ENCODE measurements at regions not wholly inside any gene's neighbourhood (a gene's known extent, or its start where the extent isn't known, plus 50 kb on each side); places are given as distances from the start of the nearest gene placed in this dataset.
A peak's percentile ranks its signal among the peaks of the same experiment; 100 is the strongest.

DNA sequence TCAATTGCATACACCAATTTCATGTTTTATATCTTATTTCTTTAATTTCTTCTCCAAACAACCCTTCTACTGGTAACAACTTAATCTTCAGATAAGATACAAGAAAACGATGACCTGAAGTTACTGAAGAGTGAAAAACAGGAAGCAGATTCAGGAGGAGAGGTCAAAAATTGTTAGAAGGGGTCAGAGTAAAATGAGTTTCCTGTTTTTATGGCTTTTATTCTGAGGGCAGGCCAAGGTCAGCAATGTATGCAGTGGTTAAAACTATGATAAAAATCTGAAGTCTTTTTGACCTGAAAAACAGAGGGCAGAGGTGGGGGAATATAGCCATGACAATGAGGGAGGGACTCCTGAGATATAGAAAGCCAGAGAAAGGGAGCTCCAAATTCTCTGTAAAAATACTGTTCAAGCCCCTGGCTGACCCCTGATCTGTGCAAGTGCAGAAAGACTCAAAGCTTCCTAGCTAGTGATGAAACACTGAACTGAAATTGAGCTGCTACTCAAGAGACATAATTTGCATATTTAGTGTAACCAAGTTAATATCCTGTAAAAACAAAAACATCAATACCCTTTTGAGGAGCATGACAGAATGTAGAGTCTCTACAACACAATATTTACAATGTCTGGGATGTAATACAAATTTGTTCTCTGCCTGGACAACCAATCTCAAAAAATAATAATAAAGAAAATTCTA lies 514.3 kb upstream of the SEL1L start:
- DNase-seq = no peak

DNA sequence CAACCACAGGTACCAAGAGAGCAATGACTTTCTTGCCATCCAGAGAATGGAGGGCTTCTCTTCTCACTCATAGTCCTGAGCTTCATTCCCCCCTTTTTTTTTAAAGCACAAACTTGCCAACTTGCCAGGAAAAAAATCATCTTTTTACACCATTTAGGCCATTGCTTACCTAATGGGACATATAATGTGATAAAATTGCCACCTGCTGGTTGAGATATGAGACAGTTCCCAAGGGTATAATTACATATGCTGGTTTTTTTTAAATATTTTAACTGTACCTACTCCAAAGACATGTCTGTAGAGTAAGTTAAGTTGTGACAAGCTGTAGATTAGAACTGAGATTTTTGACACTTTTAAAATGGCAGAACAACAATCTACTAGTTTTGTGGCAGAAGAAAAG lies 519.1 kb upstream of the SEL1L start:
- DNase-seq = no peak

DNA sequence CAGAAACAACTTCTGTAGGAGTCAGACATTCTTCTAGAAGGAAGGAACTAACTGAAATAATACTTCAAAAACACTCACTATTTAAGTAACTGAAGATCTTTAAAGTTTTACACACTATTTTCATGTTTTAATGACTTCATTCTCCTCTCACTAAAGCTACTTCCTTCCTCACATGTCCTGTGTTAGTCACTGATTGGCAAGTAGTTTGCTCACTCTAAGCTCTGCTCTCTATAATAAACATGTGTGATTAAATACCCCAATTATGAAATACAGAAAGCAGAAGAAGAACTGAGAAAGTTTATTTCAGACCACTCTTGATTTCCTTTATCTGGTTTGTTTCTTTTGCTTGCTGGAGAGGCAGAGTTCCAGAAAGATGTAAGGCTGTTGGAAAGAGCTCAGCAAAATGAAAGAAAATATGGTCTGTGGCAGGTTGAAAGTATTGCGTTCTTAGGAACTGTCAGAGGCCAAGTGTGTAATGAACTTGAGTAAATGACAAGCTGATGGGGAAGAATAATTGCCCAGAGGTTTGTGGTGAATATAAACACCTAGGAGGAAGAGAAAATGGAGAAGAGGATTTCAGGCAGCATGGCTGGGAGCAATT lies 522.0 kb upstream of the SEL1L start:
- no peak for DNase-seq

DNA sequence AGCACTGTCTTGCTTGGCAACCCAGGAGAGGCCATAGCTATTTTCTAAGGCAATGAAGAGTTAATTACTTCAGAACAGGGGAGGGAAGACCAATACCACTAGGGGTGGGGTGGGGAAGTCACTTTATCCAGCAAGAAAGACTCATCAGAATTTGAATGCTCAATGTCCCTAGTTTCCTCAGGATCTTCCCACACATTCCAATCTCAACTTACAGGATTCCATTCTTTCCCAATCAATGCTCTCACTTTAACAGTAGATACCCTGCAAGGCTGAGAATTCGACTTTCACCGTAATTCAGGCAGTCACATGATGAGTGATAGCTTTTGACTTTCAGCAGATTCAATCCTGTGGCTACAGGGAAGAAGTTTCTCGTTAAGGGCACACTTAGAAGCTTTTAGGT lies 526.6 kb upstream of the SEL1L start:
- no peak for DNase-seq

DNA sequence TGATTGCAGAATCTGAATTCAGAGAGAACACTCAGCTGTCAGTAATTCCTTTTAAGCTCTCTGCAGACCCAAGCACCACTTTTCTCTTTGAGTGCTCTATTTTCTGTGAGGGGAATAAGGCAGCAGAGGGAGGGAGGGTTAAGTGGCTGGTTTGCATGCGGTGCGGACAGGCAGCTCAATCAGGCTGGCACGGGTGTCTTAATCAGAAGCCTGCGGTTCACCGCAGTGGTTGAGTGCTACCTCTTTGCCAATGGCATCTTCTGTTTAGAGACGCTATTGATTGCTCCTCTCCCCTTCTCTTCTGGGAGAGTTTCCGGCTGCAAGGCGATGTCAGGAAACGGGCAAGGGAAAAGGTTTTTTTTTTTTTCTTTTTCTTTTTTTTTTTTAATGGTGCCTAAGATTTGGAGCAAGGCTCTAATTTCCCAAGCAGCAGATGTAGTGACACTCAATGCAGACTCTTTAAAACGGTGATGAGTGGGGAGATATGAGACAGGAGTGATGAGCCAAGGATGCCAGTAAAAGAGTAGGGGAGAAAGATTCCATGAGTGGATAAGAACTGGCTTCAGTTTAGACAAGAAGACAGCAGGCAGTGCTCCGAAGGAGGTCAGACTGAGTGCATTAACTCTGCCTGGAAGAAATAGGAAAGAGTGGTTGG lies 533.7 kb upstream of the SEL1L start:
- DNase-seq = no peak

DNA sequence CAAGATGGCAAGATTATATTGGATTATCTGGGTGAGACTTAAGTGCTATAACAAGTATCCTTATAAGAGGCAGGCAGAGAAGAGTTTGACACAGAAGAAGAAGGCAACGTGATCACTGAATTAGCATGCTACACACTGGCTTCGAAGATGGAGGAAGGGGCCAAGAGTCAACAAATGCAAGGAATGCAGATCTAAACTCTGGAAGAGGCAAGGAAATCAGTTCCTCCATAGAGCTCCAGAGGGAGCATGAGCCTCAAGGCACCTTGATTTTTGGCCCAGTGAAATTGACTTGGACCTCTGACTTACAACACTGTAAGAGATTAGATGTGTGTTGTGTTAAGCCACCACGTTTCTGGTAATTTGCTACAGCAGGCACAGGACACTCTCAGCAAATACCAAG lies 536.4 kb upstream of the SEL1L start:
- DNase-seq = no peak

DNA sequence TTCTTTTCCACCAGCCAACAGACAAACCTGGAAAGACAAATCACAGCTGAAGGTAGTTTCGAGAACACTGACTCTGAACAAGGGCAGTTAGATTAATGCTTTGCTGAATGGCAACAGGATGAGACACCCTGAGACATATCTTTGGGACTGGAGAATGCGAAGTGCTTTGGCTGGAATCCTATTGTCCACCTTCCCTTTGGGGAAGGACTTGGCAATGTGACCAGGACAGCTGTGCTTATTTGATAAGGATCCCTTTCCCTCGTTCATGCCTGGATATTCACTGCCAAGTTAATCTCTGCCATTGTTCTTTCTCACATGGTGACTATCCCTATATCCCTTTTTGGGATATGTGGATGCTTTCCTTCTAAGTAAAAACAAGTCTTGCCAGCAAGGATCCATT lies 537.1 kb upstream of the SEL1L start:
- no peak for DNase-seq

DNA sequence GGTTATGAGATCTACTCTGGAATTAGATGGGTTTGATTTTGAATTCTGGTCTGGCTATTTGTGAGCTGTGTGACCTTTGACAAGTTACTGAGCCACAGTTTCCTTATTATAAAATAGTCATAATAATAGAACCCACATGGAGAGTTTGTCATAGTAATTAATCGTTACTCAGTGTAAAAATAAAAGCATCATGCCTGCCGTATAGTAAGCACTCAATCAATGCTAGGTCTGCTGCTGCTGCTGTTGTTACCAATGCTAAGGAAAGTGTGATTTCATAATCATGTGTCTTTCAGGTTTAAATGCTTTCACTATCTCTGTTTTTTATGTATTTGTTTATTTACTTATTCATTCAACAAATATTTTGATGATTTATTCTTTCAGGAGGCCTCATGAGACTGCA lies 539.9 kb upstream of the SEL1L start:
- DNase-seq = no peak

DNA sequence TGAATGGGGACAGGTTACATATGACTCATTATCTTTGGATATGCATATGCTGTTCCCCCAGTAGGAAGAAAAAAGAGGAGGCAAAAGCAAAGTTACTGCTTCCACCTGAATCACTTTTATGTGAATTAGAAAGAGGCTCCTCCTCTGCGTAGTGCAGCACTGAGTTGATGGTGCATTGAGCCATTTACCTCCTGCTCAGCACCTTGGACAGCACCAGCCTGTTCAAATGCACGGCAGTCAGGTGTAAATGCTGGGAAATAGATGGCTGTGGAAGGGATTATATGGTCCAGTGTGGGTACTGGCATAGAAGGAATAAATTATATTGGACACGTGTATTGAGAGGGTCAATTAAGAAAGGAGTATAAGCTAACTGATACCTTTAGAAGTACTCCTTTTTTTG lies 541.9 kb upstream of the SEL1L start:
- peak; percentile 77 for DNase-seq

DNA sequence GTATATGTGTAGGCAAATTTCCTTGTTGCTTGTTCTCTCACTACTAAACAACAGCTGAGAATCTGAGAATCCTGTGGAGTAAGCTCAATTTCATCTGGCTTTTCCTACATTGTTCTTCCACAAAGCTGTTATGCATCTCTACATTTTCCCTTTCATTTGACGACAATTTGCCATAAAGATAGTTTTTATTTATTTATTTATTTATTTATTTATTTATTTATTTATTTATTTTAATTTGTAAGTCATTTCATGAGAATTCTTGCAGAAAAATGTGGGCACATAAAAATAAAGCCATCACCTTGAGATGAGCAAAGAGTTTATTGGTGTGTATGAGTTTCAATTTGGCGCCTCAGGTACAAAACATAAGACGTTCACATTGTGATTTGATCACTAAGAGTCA lies 545.9 kb upstream of the SEL1L start:
- DNase-seq = no peak

DNA sequence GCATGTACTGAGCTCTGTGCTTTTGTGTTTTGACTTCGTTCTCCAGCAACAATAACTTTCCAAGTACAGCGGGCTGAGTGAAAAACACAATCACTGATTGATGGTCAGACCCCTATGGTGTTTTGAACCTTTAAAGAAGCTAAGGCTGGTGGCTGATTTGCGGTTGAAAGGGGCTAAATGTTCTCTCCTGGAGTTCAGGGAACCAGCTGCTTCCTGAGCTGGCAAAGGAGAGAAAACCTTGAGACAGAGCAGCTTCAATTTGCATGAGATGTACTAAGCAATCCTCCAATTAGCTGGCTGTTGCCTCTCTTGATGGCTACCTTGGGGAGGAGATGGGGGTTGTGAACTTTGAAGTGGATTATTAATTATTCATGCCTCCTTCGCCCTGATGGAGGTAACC lies 546.7 kb upstream of the SEL1L start:
- DNase-seq = no peak

DNA sequence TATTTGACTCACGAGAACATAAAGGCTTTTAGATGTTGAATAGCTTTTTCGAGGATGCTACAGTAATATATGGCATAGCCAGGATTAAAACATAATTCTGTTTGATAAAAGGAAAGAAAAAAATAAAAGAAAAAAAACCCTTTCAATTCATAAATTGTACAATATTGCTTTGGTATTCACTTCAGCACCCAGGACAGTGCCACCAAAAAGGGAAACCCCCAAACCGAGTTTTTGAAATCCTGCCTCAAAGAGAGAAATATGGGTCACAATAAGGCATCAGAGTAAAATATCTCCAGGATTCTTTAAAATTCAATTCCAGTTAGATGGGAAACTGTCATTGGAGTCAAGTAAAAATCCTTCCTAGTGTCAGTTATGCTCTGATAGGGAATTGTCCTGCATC lies 551.2 kb upstream of the SEL1L start:
- DNase-seq = no peak

DNA sequence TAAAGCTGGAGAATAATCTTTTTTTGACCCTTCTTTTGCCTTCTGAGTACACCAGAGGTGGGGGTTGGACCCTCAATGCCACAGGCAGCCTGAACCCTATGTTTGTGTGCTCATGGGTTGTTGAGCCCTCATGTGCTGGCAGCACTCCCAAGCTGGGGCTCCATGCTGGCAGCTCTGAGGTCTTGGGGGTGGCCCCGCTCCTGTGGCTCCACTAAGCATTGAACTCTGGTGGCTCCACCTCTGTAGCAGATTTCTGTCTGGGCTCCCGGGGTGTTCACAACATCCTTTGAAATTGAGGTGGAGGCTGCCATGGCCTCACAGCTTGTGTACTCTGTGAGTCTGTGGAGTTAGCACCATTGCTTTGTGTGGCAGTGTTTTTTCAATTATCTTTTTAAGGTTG lies 557.4 kb upstream of the SEL1L start:
- no peak for DNase-seq

DNA sequence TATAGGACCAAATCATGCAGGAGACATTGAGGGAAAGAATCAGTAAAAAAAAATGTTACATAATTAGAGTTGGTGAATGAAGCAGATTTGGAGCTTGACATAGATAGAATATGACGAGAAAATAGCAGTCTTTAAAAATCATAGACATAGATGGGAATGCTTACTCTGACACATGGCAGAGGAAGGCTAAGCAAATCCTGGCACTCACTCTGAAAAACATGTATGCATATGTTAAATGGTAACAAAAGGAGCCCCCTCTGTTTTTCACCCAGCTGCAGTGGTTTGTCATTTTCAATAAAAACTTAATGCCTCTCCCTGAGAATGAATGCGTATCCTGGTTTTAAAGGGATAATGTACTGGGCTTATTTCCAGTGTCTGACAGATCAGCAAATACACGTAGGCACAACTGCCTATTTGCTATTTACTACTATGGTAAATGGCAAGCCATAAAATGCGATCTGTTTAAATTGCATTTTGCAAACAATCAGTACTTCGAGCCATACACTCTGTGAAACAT lies 561.2 kb upstream of the SEL1L start:
- DNase-seq = no peak

DNA sequence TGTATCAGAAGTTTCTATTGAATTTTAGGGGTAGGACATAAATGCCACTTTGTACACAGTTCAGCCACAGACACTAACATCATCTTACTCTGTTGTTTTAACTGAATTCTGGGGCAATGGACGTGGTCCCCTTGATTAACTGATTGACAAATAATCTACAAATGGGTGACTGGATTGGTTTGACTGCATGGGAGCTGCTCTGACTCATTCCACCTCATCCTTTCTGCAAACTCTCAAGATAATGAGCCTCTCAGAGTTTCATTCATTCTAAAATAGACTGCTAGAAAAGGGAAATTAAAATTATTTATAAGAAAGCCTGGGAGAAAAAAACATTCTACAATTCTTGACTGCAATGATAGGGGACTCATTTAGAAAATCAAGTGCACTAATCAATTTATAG lies 570.4 kb upstream of the SEL1L start:
- no peak for DNase-seq

DNA sequence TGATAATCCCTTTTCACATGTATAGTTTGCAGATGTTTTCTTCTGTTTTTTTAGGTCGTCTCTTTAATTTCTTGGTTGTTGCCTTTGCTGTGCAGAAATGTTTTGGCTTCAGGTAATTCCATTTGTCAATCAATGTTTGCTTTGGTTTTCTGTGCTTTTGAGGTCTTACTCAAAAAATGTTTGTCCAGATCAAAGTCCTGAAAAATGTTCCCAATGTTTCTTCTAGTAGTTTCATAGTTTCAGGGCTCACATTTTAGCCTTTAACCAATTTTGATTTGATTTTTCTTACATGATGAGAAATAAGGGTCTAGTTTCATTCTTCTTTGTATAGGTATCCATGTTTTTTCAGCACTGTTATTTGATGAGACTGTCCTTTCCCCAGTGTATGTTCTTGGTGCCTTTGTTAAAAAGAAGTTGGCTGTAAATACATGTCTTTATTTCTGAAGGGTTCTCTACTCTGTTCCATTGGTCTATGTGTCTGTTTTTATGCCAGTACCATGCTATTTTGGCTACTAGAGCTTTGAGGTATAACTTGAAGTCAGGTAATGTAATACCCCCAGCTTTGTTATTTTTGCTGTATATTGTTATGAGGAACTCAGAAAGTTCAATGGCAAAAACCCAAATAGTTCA lies 578.7 kb upstream of the SEL1L start:
- no peak for DNase-seq

DNA sequence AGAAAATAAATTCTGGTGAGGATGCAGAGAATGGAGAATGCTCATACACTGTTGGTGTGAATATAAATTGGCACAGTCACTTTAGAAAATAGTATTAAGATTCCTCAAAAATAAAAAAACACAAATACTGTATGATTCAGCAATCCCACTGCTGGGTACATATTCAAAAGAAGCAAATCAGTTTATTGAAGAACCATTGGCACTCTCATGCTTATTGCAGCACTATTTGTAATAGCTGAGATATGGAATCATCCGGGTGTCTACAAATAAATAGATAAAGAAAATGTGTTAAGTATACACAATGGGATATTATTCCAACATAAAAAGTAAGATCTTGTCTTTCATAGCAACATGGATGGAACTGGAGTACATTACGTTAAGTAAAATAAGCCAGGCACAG lies 579.4 kb upstream of the SEL1L start:
- DNase-seq = no peak

DNA sequence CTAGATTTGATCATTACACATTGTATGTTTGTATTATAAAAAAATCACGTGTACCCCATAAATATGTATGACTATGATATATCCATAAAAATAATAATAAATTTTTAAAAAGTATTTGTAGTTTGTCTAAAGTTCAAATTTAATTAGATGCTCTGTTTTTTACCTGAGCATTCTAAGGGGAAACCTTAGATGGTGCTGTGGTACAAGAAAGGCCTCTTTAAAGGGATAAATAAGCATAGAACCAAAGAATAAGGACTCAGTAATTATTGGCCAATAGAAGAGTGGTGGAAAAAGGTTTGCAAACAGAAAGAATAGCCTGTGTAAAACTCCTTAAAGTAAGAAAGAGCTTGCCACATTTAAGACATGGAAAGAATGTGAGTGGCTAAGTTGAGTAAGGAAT lies 580.1 kb upstream of the SEL1L start:
- DNase-seq = no peak

DNA sequence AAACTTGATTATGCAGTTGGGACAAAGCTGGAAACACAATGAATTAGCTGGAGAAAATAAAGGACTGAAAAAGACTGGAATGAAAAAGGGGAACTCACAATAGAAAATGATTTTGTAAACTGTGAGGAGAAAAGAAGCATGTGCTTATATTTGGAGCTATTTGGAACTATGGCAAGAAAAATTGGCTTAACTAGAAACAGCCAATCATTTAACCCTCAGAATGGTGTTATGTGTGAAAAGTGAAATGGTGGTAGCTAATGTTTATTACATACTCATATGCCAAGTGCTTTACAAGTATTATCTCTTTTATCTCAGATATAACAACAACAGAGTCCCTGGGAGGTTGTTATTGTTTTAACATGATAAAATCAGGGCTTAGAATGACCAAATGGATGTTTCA lies 583.1 kb upstream of the SEL1L start:
- no peak for DNase-seq

DNA sequence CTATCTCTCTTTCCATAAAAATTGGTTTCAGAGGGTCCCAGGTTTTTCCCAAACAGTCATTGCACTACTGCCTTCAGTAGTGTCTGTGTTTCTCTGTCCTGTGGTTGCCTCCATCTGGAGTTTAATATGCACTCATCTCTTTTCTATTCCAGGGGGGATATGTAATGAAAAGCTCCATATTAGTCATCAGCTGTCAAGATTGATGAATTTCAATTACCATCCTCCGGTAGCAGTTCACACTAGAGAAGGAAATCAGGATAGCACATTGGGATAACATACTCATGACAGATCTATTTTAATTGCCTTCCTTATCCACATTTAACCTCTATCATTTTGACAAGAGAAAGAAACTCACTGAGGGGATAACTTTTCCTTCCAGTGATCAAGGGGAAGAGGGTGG lies 589.0 kb upstream of the SEL1L start:
- no peak for DNase-seq

DNA sequence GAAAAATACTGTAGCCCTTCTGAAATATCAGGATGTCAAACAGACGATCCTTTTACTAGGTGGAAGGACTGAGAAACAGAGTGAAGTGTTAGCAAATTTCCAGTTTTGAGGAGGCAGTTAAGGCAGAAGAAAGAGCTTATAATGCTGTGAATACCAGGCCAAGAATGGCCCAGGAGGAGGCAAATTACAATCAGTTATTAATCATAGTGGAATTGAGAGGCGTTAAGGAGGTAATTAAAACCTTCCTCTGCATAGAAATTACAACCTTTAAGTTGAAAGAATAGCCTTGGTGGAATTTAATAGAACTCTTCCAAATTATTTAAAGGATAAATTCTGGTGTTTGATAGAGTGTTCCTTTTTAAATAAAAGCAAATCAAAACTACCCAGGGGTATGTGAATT lies 590.9 kb upstream of the SEL1L start:
- no peak for DNase-seq

DNA sequence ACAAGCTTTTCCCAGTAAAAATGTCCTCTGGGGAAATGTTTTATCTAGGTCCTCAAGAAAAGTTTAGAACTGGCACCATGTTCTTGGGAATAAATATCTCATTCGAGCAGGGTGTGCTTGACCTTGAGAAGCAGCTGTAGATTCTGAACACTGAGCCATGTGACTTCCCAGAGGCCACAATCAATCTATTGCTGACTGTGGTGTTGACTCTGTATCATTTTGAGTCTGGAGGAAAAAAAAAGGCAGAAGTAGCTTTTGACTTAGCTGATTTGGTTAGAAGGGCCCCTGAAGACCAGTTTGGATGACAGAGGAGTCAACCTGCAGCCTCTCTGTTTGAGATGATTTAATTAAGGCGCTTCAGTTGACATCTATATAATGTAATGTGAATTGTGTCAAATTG lies 592.4 kb upstream of the SEL1L start:
- DNase-seq = no peak

DNA sequence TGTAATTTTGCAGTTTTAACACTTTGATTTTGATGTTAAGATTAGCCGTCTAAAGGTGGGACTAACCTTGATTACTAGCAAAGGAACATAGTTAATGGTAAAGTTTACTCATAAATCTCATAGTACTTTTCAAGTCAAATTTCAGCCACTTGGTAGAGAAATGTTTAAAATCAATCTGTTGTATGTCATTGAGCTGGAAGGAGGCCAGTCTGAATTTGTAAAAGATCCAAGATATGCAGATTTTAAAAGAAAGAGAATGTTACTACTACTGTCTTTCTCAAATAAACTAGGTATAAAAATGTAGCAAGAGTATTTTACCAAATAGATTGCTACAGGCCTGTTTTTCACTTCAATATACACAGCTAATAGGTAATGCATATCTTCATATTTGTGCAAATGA lies 600.8 kb upstream of the SEL1L start:
- peak; percentile 5 for DNase-seq

All from renal pelvis (tissue), 1 donor.